ENCODE measurements at regions not wholly inside any gene's neighbourhood (a gene's known extent, or its start where the extent isn't known, plus 50 kb on each side); places are given as distances from the start of the nearest gene placed in this dataset.

DNA sequence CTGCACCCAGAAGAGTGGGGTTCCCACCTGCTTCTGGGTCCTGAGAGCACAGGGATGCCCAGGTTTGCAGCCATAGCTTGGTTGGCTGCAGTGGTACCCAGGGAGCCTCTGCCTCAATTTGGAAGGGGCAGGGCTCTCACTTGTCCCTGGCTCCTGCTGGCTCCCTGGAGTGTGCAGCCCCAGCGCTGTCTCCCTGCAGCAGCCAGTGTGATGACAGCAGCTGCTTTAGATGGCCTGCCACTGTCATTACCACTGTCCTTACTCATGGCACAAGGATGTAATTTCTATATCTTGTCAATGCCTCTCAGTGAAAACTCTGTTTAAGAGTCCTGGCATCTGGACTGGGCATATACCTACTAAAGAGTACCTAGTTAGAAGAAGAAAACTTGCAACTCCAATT is 250.9 kb downstream of the KIF20B start:
- TF ChIP-seq, protein P1, sequence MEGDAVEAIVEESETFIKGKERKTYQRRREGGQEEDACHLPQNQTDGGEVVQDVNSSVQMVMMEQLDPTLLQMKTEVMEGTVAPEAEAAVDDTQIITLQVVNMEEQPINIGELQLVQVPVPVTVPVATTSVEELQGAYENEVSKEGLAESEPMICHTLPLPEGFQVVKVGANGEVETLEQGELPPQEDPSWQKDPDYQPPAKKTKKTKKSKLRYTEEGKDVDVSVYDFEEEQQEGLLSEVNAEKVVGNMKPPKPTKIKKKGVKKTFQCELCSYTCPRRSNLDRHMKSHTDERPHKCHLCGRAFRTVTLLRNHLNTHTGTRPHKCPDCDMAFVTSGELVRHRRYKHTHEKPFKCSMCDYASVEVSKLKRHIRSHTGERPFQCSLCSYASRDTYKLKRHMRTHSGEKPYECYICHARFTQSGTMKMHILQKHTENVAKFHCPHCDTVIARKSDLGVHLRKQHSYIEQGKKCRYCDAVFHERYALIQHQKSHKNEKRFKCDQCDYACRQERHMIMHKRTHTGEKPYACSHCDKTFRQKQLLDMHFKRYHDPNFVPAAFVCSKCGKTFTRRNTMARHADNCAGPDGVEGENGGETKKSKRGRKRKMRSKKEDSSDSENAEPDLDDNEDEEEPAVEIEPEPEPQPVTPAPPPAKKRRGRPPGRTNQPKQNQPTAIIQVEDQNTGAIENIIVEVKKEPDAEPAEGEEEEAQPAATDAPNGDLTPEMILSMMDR (IDR thresholded peaks at IDR 0.05) = no peak
- TF ChIP-seq POLR2A (IDR thresholded peaks at IDR 0.05) = no peak
